HG02884 (cell line): ENCODE measurements at regions not wholly inside any gene's neighbourhood (a gene's known extent, or its start where the extent isn't known, plus 50 kb on each side); places are given as distances from the start of the nearest gene placed in this dataset.

Experiments used
- ATAC-seq: cut with Tn5 transposase; IDR thresholded peaks from one replicate; pipeline ENCODE4 v1.9.1; 2021; ENCODE audit warnings: mild to moderate bottlenecking, moderate library complexity; ENCODE audit not compliant: unreplicated experiment

DNA sequence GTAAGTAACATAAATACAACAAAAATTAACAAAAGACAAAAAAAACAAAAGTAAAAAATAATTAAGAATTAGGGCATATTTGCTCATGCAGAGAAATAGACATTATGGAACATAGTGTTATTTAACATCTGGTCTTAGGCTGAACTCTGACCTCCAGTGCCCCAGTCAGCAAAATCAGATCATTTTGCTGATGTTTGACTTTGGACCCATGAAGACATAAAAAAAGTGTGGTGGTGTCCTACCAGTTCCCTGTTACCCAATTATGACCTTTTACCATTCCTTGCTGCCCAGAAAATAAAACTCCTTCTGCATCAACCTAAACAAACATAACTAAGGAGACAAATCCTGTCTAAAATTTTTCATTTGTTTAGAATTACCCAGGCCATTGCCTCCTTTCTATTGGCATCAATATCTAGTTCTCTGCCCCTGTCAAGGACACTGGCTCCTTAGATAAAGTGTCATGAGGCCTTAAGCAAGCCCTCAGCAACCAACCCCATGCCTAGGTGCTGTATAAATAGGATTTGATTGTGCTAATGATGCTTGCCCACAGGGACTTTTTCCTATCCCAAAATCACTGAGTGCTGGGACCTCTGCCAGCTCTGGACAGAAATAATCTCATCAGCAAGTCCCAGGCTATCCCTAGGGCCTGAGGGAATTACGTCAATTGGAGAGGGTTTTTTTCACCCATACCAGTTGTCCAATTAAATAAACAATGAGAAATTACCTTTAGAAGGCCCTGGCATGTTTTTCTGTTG is 334.5 kb upstream of the UMPS start:
- no peak for ATAC-seq

- no peak for ATAC-seq
Observed at GRCh38 chr3:124396339-124396950, 333.8 kb upstream of the UMPS start.

DNA sequence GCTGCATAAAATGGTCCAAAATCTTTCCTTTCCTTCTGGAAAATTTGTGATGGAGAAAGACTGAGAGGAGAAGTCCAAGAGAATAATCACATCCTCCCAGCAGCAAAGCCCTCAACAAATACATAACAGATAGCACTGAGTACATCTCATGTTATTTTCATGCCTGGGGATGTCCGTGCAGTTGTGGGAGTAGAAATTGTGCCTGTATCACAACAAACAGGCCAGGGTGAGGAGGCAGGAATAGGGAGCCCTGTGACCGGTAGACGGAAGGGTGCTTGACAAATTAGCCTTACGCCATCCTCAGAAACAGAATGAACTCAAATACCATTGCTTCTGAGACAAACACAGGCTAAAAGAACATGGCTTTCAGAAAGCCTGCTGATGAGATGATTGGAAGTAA is 333.2 kb upstream of the UMPS start:
- ATAC-seq, result no peak

DNA sequence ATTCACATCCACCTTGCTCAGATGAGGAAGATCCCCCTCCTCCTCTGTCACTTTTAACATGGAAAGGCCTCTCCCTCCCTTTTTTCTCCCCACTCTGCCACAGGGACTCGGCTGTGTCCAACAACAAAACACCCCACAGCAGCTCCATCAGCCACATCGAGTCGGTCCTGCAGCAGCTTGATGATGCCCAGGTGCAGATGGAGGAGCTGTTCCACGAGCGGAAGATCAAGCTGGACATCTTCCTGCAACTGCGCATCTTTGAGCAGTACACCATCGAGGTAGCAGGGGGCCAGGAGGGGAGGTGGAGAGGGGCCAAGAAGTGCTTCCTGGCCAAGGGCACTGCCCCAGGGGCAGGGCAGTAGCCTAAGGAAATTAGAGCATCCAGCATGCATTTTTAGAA is 331.7 kb upstream of the UMPS start:
- ATAC-seq, result no peak

DNA sequence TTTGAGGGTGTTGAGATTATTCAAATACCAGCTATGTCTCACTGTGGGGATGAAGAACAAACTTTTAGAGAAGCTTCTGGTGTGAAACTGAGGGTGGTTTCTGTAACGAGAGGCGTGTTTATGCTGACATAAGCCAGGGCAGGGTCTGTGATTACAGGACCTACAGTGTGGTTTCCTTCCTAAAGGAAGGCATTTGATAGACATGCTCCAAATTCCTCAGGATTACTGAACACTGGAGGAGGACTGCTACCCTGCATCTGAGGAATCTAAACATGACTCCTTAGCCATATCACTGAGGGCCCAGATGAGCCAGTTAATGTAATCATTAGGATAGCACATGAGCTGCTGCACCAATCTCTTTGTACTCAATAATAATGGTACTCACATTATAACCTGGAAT is 328.4 kb upstream of the UMPS start:
- ATAC-seq, result no peak

DNA sequence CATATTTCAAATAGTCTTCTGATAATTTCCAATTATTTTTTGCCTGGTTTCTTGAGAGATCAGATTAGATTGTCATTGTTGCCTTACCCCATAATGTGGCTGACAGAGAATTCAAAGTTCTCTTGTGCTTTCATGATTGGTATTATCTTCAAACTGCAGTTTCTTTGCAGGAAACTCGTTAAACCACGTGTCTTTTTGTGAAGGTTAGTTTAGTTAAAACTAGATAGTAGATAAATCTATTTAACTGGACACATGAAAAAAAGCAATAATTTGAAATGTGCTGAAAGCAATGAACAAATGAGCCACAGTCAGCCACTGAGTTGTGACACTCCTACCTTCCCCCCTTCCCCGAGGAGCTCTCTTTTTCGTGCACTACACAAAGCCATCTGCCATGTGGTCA is 327.5 kb upstream of the UMPS start:
- no peak for ATAC-seq

- no peak for ATAC-seq
Observed at GRCh38 chr3:124404621-124405020, 325.6 kb upstream of the UMPS start.

DNA sequence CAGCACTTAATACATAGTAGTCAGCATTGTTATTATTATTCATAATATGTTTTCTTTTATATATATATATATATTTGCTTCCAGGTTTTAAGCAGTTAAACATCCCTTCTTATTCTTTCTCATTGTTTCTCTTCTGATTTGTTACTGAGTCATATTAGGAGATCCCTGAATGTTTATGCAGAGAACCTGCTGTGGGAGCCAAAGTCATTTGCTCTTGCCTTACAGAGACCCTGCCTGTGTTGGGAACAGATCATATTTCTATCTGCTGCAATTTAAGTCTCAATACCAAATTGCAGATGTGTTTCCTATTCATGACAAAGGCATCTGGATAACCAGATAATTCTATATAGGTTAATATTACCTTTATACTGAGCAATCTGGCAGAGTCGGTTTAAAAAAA is 323.0 kb upstream of the UMPS start:
- no peak for ATAC-seq

GRCh38 chr3:124409650-124410275 is 320.5 kb upstream of the UMPS start:
- ATAC-seq, result no peak

DNA sequence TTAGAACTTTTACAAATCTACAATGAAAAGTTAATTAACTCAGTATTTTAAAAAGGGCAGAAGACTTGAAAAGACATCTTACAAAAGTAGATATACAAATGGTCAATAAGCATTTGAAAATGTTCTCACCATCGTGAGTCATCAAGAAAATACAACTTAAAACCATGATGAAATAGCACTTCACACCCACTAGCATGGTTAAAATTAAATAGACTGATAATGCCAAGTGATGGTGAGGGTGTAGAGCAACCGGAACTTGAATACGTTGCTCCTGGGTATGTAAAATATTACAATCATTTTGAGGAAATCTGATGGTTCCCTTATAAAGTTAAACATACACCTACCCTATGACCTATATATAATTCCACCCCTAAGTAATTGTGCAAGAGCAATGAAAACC is 319.8 kb upstream of the UMPS start:
- ATAC-seq, result no peak

DNA sequence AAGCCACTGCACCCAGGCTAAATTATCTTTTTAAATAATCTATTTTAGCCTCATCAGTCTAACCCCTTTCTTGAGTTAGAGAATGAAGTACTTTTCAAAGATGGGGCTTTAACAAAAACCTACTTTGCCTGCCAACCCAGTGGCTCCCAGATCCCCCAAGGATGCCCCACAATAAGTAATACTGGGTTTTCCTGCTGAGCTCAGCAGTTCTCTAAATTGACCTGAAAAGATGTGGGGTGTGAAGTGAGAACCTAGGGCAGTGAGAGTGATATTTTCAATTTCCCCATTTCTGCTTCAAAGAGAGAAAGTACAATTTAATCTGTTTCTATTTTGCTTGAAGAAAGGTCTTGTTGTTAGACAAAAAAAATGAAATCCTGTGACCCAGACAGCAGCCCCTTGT is 318.5 kb upstream of the UMPS start:
- no peak for ATAC-seq

- no peak for ATAC-seq
Observed at GRCh38 chr3:124412644-124413043, 317.6 kb upstream of the UMPS start.

DNA sequence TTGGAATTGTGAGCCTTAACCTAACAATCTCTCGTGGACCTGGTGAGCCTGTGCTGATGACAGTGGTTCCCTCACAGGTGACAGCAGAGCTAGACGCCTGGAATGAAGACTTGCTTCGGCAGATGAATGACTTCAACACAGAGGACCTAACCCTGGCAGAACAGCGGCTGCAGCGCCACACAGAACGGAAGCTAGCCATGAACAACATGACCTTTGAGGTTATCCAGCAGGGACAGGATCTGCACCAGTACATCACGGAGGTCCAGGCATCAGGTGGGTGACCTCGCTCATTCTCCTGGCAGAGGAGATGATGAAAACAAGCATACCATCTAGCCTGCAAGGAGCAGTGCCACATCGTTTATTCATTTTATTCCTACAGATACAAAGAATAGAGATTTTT is 316.9 kb upstream of the UMPS start:
- no peak for ATAC-seq

DNA sequence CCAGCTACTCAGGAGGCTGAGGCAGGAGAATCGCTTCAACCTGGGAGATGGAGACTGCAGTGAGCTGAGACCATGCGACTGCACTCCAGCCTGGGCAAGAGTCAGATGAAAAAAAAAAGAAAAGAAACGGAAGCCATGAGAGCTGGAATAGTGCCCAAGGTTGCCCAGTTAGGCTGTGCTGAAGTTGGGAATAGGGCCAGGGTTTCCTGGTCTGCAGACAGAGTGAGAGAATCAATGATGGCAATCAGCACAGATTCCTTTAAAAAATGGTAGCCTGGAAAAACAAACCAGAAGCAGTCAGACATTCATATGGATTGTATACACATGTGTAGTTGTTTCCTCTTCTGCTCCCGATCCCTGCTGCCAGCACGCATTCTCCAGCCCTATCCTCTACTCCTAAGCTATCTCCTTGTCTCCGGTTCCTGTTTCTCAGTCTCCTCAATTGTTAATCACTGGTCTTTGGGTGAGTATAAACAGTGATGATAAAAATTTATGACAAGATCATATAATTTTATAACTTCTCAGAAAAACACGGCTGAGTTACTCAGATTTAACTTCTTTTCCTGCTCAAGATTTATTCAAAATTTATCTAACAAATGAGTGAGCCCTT is 316.2 kb upstream of the UMPS start:
- ATAC-seq, result no peak

DNA sequence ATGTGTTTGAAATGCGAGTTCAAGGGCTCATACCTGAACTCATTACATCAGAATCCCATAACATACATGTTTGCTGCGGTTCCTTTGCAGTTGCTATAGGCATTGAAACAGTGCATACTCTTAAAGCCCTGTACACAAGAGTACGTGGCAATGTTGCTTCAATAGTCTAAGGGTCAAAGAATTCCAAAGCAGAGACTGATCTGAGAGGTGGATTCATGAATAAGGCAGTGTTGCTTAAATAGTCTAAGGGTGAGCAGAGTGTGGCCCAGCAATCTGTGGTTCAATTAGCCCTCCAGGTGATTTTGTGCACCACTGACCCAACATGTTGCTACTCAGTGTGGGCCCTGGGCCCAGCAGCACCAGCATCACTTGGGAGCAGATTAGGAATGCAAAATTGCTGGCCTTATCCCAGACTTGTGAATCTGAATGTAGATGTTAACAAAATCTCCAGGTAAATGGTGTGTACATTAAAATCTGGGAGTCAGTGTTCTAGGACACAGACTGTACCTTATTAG is 314.7 kb upstream of the UMPS start:
- no peak for ATAC-seq

- no peak for ATAC-seq
Observed at GRCh38 chr3:124419303-124419702, 310.9 kb upstream of the UMPS start.

DNA sequence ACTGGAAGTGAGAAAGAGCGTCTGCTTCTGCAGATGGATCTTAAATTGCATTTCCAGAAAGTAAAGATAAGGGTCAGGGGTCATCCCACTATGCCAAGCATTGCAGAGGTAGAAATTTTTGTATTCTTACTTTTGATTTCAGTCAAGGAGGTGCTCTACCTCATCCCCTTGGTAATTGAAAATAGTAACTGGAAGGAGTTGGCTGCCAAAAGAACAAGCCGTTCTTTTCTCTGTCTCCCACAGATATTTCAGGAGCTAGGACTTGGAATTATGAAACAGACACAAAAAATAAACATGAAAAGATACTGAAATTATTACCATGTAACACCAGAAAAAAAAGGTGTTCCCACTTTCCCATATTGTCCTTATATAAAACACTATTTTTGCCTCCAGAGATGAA is 309.9 kb upstream of the UMPS start:
- ATAC-seq, result no peak

DNA sequence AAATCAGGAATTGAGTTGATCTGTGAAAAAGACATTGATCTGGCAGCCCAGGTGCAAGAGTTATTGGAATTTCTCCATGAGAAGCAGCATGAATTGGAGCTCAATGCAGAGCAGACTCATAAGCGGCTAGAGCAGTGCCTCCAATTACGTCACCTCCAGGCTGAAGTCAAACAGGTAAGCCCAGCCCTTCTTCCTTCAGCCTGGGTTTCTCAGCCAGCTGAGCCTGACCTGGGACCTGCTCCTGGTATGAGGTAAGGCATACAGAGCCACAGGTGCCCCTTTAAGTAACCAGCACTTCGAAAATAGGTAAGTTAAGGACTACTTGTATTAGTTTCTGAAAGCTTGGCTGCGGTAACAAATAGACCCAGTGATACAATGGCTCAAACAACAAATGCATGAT is 307.4 kb upstream of the UMPS start:
- ATAC-seq, result no peak

DNA sequence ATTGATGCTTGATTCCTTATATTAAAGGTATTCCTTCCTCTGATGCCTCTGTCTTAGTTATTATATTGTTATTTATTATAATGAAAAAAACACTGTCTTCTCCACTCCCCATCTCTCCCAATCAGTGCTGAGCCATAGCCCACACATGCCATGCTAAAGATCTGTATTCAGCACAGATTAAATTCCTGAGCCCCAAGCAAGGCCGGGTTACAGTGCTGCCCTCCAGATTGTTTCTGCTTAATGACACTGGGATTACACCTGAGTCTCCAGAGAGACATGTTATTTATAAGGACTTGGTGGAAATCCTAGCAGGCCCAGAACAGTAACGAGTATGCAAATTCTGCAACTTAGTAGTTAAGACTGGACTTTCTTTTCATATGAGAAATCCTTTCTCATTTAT is 305.9 kb upstream of the UMPS start:
- ATAC-seq, result no peak

GRCh38 chr3:124425972-124426371 is 304.3 kb upstream of the UMPS start:
- no peak for ATAC-seq

- no peak for ATAC-seq
Observed at GRCh38 chr3:124428372-124429128, 301.7 kb upstream of the UMPS start.
